ENCODE measurements at regions not wholly inside any gene's neighbourhood (a gene's known extent, or its start where the extent isn't known, plus 50 kb on each side); places are given as distances from the start of the nearest gene placed in this dataset.

- POLR2A ChIA-PET, result no interaction called here
- Histone ChIP-seq H4K20me1 (replicated peaks; ENCODE audit: control insufficient read depth, extremely low read depth, insufficient read depth, low read length) (no peaks in the 10 kb centered on the region), H3K4me1 (ENCODE audit: control insufficient read depth, extremely low read depth, insufficient read depth, low read length) (no peaks in the 10 kb centered on the region), H3K9ac (replicated peaks; ENCODE audit: extremely low read depth, insufficient read depth, low read length) (no peak overlapping the region), H3K79me2 (ENCODE audit: control insufficient read depth, insufficient read depth, low read length) (no peaks in the 10 kb centered on the region), H3K27ac (ENCODE audit: insufficient read depth, low read depth, low read length) (no peak overlapping the region), H3K9me3 (replicated peaks; ENCODE audit: control insufficient read depth, insufficient read depth, low read length) (peaks cover 8% of the 10 kb centered on the region), H2AFZ (ENCODE audit: low read depth, low read length) (no peak overlapping the region), H3K4me2 (ENCODE audit: insufficient read depth, low read length) (no peak overlapping the region), H3K9me1 (replicated peaks; ENCODE audit: control insufficient read depth, extremely low read depth, insufficient read depth, low read length) (no peaks in the 10 kb centered on the region), H3K36me3 (ENCODE audit: control insufficient read depth in 2 of 2, extremely low read depth in 1 of 2, insufficient read depth in 2 of 2, low read length in 2 of 2) (no peaks in the 10 kb centered on the region), H3K27me3 (ENCODE audit: control insufficient read depth in 2 of 2, insufficient read depth in 2 of 2, low read length in 2 of 2) (no peaks in the 10 kb centered on the region), H3K4me3 (replicated peaks in 1 of 3; ENCODE audit: insufficient read depth in 1 of 3, low read depth in 1 of 3, low read length in 3 of 3) (no peak overlapping the region)
- intact Hi-C loops (cut with micrococcal nuclease) (no loop called here), dilution Hi-C loops (cut with MboI; ENCODE audit: extremely low pct_ligation_motif_present, low sequenced_read_pairs) (no loop called here)
- CTCF ChIA-PET, result no interaction called here
- BruUV-seq (replicated peaks), result no TSS peak
- DNase-seq (ENCODE audit: low read depth, low spot score) (no peak), FAIRE-seq (no peak)
- no peak for TF ChIP-seq JUN (IDR thresholded peaks at IDR 0.05; ENCODE audit: borderline replicate concordance, insufficient read depth, insufficient read length, low read depth)
- no peak for TF ChIP-seq POLR2A (IDR thresholded peaks at IDR 0.05; ENCODE audit: low read depth, low read length)
- no peak for TF ChIP-seq GATA2 (IDR thresholded peaks at IDR 0.05; ENCODE audit: insufficient read depth, insufficient read length, low read depth, low read length)
- TF ChIP-seq MYC (IDR thresholded peaks at IDR 0.05; ENCODE audit: low read depth, low read length), result no peak
- TF ChIP-seq, protein P1, sequence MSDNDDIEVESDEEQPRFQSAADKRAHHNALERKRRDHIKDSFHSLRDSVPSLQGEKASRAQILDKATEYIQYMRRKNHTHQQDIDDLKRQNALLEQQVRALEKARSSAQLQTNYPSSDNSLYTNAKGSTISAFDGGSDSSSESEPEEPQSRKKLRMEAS (IDR thresholded peaks at IDR 0.05; ENCODE audit: insufficient read depth, insufficient read length), result no peak
- no peak for TF ChIP-seq EZH2 (IDR thresholded peaks at IDR 0.05; ENCODE audit: borderline replicate concordance, low read depth, low read length, severe bottlenecking)
- no peak for TF ChIP-seq FOS (IDR thresholded peaks at IDR 0.05; ENCODE audit: borderline replicate concordance, insufficient read depth, low read length)
- TF ChIP-seq POLR2AphosphoS5 (IDR thresholded peaks at IDR 0.05; ENCODE audit: insufficient read depth, low read depth, low read length), result no peak
- TF ChIP-seq CTCF (IDR thresholded peaks at IDR 0.05; ENCODE audit: extremely low read depth in 1 of 2, insufficient read depth in 1 of 2, low read depth in 1 of 2, low read length in 2 of 2), result no peak
Measured at GRCh38 chr14:97873291-97873690, 1076.1 kb downstream of the VRK1 start.
